HUES48 (cell line): ENCODE measurements at regions not wholly inside any gene's neighbourhood (a gene's known extent, or its start where the extent isn't known, plus 50 kb on each side); places are given as distances from the start of the nearest gene placed in this dataset.
"Not testable (repeated sequence)": the region's sequence is repeated elsewhere in the genome, so short reads cannot be mapped to it uniquely, and the experiment has no call there.

Source experiments
- H3K27ac ChIP-seq: one replicate; pipeline ENCODE4 v1.7.0; 2013; ENCODE audit warnings: low read depth, low read length, inconsistent platforms
- H3K27me3 ChIP-seq: 2 replicates; pipeline ENCODE4 v1.6.1; 2013; ENCODE audit warnings: mild to moderate bottlenecking, low read length; ENCODE audit not compliant: control insufficient read depth, insufficient read depth
- H3K36me3 ChIP-seq: 2 replicates; pipeline ENCODE4 v1.6.1; 2013; ENCODE audit warnings: low read length; ENCODE audit not compliant: control insufficient read depth, insufficient read depth
- H3K4me1 ChIP-seq: 2 replicates; pipeline ENCODE4 v1.6.1; 2013; ENCODE audit warnings: mild to moderate bottlenecking, low read length; ENCODE audit not compliant: control insufficient read depth, insufficient read depth
- H3K4me3 ChIP-seq: 2 replicates; pipeline ENCODE4 v1.5.1; 2013; ENCODE audit warnings: mild to moderate bottlenecking, low read depth, low read length
- H3K9ac ChIP-seq: 2 replicates; pipeline ENCODE4 v1.6.1; 2013; ENCODE audit warnings: mild to moderate bottlenecking, low read depth, low read length, moderate library complexity
- H3K9me3 ChIP-seq: 2 replicates; pipeline ENCODE4 v1.6.1; 2013; ENCODE audit warnings: low read length; ENCODE audit not compliant: control insufficient read depth, insufficient read depth

GRCh38 chr3:130151555-130151954 lies 69.9 kb downstream of the ALG1L2 start:
- not testable (repeated sequence) for H3K9ac ChIP-seq, H3K4me1 ChIP-seq, H3K9me3 ChIP-seq, H3K36me3 ChIP-seq, H3K27me3 ChIP-seq, H3K27ac ChIP-seq, H3K4me3 ChIP-seq

GRCh38 chr3:130153247-130153646 lies 71.6 kb downstream of the ALG1L2 start:
- H3K27ac ChIP-seq = peak overlapping the region; percentile 64
- H3K4me3 ChIP-seq, H3K9me3 ChIP-seq, H3K9ac ChIP-seq, H3K27me3 ChIP-seq, H3K4me1 ChIP-seq, H3K36me3 ChIP-seq: not testable (repeated sequence)

GRCh38 chr3:130155464-130155863 lies 73.8 kb downstream of the ALG1L2 start:
- not testable (repeated sequence) for H3K4me1 ChIP-seq, H3K9ac ChIP-seq, H3K36me3 ChIP-seq, H3K27me3 ChIP-seq, H3K9me3 ChIP-seq, H3K4me3 ChIP-seq, H3K27ac ChIP-seq

DNA sequence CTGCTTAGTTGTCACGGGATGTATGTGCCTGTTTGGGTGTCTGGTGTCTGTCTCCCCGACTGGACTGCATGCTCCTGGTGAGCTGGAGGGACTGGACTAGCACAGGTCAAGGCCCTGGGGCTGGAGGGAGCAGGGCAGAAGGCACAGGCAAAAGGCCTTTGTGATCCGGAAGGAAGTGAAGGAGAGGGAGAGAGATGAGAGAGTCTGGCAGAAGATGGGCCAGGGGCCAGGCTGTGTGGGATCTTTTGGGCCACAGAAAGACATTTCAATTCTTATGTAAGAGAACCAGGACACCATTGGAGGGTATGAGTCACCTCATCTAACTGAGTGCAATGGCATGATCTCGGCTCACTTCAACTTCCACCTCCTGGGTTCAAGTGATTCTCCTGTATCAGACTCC lies 85.2 kb downstream of the ALG1L2 start:
- not testable (repeated sequence) for H3K27ac ChIP-seq

GRCh38 chr3:130175195-130175594 lies 93.6 kb downstream of the ALG1L2 start:
- H3K9me3 ChIP-seq, H3K4me1 ChIP-seq, H3K27me3 ChIP-seq, H3K36me3 ChIP-seq, H3K9ac ChIP-seq, H3K27ac ChIP-seq, H3K4me3 ChIP-seq: not testable (repeated sequence)

More for the DNA sequence above, 85.2 kb downstream of the ALG1L2 start:
- H3K9me3 ChIP-seq, H3K9ac ChIP-seq, H3K27me3 ChIP-seq, H3K4me1 ChIP-seq, H3K36me3 ChIP-seq, H3K4me3 ChIP-seq: not testable (repeated sequence)

- H3K4me3 ChIP-seq, H3K4me1 ChIP-seq, H3K9me3 ChIP-seq, H3K9ac ChIP-seq, H3K27me3 ChIP-seq, H3K36me3 ChIP-seq: not testable (repeated sequence)
- peak overlapping the region; percentile 35 for H3K27ac ChIP-seq
Observed at GRCh38 chr3:130176476-130177256, 95.0 kb downstream of the ALG1L2 start.

GRCh38 chr3:130178835-130179234 lies 97.2 kb downstream of the ALG1L2 start:
- H3K36me3 ChIP-seq, H3K9ac ChIP-seq, H3K27me3 ChIP-seq, H3K4me3 ChIP-seq, H3K27ac ChIP-seq, H3K4me1 ChIP-seq, H3K9me3 ChIP-seq: not testable (repeated sequence)

DNA sequence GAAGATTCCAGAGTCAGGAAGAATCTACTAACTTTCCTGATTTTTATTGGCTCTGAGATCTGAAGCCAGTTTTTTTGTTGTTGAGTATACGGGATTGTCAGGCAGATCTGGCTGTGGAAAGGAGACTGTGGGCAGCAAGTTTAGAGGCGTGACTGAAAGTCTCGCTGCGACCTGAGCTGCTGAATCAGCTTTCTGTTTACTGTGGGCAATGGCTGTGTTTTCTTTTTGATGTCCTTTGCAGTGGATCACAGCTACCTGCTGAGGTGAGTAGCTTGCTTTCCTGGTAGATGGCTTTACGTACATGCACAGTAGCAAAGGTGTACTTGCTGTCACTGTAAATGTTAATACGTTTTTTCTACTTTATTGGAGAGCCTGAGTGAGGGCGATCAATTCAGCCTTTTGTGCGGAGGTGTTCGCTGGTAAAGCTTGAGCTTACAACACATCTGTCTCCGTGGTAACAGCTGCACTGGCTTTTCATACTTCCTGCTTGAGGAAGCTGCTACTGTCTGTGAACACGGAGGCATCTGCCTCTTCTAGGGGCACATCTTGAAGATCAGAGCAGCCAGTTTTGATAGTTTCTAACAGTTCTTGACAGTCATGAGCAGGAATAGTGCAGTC lies 97.8 kb downstream of the ALG1L2 start:
- H3K9me3 ChIP-seq, H3K4me3 ChIP-seq, H3K36me3 ChIP-seq, H3K4me1 ChIP-seq, H3K9ac ChIP-seq, H3K27ac ChIP-seq, H3K27me3 ChIP-seq: not testable (repeated sequence)

- H3K9me3 ChIP-seq, H3K4me1 ChIP-seq, H3K27ac ChIP-seq, H3K9ac ChIP-seq, H3K27me3 ChIP-seq, H3K4me3 ChIP-seq, H3K36me3 ChIP-seq: not testable (repeated sequence)
Observed at GRCh38 chr3:130182475-130182874, 100.8 kb downstream of the ALG1L2 start.

- not testable (repeated sequence) for H3K36me3 ChIP-seq, H3K9me3 ChIP-seq, H3K4me3 ChIP-seq
Observed at GRCh38 chr3:130183689-130184088, 102.1 kb downstream of the ALG1L2 start.

DNA sequence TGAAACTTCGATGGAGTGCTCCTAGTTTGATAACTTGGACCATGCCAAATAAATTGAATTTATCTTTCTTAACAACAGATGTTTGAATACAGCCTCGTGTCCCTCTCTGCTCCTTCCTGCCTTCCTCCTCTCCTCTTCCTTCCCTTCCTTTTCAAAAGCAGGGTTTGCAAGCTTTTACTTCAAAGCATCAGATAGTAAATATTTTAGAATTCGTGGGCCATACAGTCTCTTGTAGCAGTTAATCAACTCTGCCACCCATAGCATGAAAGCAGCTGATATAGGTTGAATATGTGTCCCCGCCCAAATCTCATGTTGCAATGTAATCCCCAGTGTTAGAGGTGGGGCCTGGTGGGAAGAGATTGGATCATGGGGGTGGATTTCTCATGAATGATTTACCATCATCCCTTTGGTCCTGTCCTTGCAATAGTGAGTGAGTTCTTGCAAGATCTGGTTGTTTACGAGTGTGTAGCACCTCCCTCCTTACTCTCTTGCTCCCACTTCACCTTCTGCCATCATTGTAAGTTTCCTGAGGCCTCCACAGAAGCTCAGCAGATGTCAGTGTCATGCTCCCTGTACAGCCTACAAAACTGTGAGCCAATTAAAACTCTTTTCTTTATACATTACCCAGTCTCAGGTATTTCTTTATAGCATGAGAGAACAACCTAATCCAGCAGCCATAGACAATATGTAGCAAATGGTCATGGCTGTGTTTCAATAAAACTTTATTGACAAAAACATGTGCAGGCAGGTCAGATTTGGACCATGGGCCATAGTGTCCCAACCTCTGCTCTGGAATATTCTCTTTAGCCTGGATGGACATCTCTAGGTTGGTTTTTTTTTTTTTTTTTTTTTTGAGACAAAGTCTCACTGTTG lies 102.8 kb downstream of the ALG1L2 start:
- not testable (repeated sequence) for H3K27me3 ChIP-seq, H3K36me3 ChIP-seq, H3K27ac ChIP-seq, H3K9ac ChIP-seq, H3K4me3 ChIP-seq, H3K9me3 ChIP-seq, H3K4me1 ChIP-seq

More at GRCh38 chr3:130183689-130184088, 102.1 kb downstream of the ALG1L2 start:
- not testable (repeated sequence) for H3K27me3 ChIP-seq, H3K27ac ChIP-seq, H3K4me1 ChIP-seq, H3K9ac ChIP-seq
